Mammary epithelial cell (primary cell): ENCODE measurements at regions not wholly inside any gene's neighbourhood (a gene's known extent, or its start where the extent isn't known, plus 50 kb on each side); places are given as distances from the start of the nearest gene placed in this dataset.

Source experiments
- EZH2 ChIP-seq: IDR thresholded peaks from 2 replicates; pipeline ENCODE4 v1.6.1; 2012; ENCODE audit warnings: low read length, inconsistent platforms, borderline replicate concordance
- TF ChIP-seq, protein P1 (sequence below), 2 donors: IDR thresholded peaks in 1 of 2; conservative IDR thresholded peaks in 1 of 2; 2 replicates each; pipeline ENCODE4 v1.5.1; 2011 to 2012; ENCODE audit warnings: inconsistent platforms in 2 of 2, low read length in 2 of 2, mild to moderate bottlenecking in 2 of 2, control low read depth in 1 of 2, low read depth in 1 of 2; ENCODE audit not compliant: insufficient read depth in 1 of 2; ENCODE audit errors: extremely low read depth in 1 of 2

DNA sequence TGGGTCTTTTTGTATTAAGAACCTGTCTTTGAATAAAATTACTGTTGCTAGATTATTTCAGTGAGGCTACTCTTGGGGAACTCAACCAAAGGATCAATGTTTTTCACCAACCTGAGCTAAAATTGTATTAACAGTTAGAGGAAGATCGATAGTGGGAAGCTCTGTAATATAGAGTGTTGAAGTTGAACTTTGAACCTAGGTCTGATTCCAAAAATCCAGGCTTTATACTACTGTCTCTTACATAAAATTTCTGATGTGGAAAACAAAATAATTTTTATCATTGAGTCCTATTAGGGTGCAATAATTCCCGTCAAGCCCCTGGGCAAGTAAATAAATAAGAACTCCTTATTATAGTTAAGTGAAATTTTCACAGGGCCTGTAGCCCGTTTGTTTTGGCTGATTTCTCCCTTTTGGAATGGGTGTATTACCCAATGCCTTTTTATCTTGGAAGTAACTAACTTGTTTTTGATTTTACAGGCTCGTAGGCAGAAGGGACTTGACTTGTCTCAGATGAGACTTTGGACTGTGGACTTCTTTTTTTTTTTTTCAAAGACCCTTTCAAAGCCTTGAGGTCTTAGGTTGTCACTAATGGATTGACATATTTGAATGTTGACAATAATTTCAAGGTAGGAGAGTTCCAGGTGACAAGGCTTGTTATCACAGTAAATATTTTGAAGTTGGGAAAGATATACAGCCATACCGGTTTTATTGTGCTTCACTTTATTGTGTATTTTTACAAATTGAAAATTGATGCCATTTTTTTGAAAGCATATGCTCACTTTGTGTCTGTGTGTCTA lies 276.1 kb downstream of the NFKBIZ start:
- TF ChIP-seq, protein P1, sequence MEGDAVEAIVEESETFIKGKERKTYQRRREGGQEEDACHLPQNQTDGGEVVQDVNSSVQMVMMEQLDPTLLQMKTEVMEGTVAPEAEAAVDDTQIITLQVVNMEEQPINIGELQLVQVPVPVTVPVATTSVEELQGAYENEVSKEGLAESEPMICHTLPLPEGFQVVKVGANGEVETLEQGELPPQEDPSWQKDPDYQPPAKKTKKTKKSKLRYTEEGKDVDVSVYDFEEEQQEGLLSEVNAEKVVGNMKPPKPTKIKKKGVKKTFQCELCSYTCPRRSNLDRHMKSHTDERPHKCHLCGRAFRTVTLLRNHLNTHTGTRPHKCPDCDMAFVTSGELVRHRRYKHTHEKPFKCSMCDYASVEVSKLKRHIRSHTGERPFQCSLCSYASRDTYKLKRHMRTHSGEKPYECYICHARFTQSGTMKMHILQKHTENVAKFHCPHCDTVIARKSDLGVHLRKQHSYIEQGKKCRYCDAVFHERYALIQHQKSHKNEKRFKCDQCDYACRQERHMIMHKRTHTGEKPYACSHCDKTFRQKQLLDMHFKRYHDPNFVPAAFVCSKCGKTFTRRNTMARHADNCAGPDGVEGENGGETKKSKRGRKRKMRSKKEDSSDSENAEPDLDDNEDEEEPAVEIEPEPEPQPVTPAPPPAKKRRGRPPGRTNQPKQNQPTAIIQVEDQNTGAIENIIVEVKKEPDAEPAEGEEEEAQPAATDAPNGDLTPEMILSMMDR (conservative IDR thresholded peaks at IDR 0.05 in 1 of 2, IDR thresholded peaks at IDR 0.05 in 1 of 2; ENCODE audit: extremely low read depth in 1 of 2, insufficient read depth in 1 of 2, low read depth in 1 of 2, low read length in 2 of 2): no peak
- TF ChIP-seq EZH2: no peak
